ENCODE measurements at regions not wholly inside any gene's neighbourhood (a gene's known extent, or its start where the extent isn't known, plus 50 kb on each side); places are given as distances from the start of the nearest gene placed in this dataset.

DNA sequence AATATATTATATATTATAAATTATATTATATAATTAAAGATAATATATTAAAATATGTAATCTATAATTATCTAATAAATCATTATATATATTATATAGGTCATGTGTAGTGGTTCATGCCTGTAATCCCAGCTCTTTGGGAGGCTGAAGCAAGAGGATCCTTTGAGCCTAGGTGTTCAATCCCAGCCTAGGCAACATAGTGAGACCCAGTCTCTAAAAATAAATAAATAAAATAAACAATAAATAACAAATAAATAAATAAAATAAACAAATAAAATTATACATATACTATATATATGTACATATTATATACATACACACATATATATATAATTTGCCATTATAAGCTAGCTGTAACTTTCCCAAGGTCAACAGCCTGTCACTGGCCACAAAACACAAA, 277.7 kb downstream of the SETD4 start:
- Mint-ChIP-seq H3K4me1 (ENCODE audit: low read depth) (peaks cover 19% of the 10 kb centered on the region), H3K4me3 (ENCODE audit: unreplicated experiment) (no peak overlapping the region), H3K36me3 (ENCODE audit: low read depth) (no peaks in the 10 kb centered on the region), H3K27ac (ENCODE audit: unreplicated experiment) (no peak overlapping the region), H3K27me3 (ENCODE audit: low read depth) (no peaks in the 10 kb centered on the region), H3K9me3 (ENCODE audit: low read depth) (peaks cover 12% of the 10 kb centered on the region)
- DNase-seq (ENCODE audit: low spot score) = no peak
- TF ChIP-seq CTCF (IDR thresholded peaks at IDR 0.05) = no peak

DNA sequence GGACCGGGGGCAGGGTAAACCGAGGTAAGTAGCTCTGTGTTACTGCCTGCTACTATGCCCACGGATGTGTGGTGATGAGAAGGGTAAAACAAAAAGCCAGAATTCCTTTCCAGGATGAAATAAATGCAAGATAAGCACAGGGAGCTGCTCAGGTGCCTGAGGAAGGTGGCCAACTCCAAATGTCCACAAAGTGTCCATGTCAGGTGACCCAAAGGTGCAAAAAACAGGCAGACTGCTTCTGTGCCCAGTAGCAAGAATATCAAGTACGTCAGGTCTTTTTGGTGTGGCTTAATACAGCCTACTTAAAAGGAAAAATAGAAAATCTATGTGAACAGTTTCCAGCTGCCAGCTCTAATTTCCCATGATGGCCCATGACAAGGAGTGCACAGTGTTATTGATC, 279.3 kb downstream of the SETD4 start:
- TF ChIP-seq CTCF (IDR thresholded peaks at IDR 0.05) = no peak
- no peaks in the 10 kb centered on the region for H3K36me3 Mint-ChIP-seq (ENCODE audit: low read depth)
- no peak for DNase-seq (ENCODE audit: low spot score)
- H3K4me1 Mint-ChIP-seq (ENCODE audit: low read depth) = peaks cover 19% of the 10 kb centered on the region
- H3K4me3 Mint-ChIP-seq (ENCODE audit: unreplicated experiment) = no peak overlapping the region
- peaks cover 8% of the 10 kb centered on the region for H3K9me3 Mint-ChIP-seq (ENCODE audit: low read depth)
- no peaks in the 10 kb centered on the region for H3K27me3 Mint-ChIP-seq (ENCODE audit: low read depth)
- H3K27ac Mint-ChIP-seq (ENCODE audit: unreplicated experiment) = peak overlapping the region; percentile 92

DNA sequence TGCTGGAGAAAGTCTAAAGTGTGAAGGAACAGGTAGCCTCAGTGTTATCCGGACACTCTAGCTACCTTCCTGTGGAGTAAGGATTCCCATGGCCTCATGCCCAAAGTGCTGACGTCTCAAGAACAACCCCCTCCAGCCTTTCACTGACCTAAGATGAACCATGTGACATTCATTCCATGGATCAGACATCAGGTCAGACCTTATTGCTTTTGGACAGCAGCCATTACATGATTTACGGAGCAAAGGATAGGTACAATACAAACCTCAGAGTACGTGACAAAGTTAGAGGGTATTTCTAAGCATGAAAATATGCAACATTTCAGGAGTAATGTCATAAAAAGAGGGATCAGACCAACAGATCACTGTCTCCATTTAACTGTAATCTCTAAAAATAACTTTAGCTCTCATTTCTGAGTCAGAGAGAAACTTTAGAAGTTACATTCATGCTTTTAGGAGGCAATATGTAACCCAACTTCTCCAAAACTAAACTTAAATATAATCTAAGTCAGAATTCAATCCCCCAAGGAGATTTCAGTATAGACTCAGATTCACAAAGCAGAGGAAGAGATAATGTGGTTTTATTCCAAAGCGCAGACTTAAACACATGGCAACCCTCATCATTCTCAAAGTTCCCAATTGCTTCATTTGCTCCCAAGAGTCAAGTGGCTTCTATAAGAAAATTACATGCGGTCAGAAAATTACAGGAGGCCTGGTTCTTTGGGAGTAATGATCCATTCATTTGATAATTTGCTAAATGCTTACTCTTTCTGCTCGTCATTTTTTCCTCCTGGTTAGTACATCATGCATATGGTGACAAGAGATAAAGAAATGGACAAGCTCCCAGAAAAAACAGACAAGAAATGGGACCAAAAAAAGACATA, 280.4 kb downstream of the SETD4 start:
- H3K9me3 Mint-ChIP-seq (ENCODE audit: low read depth) = peaks cover 8% of the 10 kb centered on the region
- peaks cover 19% of the 10 kb centered on the region for H3K4me1 Mint-ChIP-seq (ENCODE audit: low read depth)
- TF ChIP-seq CTCF (IDR thresholded peaks at IDR 0.05) = no peak
- no peaks in the 10 kb centered on the region for H3K27me3 Mint-ChIP-seq (ENCODE audit: low read depth)
- no peak for DNase-seq (ENCODE audit: low spot score)
- no peaks in the 10 kb centered on the region for H3K36me3 Mint-ChIP-seq (ENCODE audit: low read depth)
- peak overlapping the region; percentile 92 for H3K27ac Mint-ChIP-seq (ENCODE audit: unreplicated experiment)
- no peak overlapping the region for H3K4me3 Mint-ChIP-seq (ENCODE audit: unreplicated experiment)

GRCh38 chr21:35779167-35779566, 281.2 kb downstream of the SETD4 start:
- H3K27ac Mint-ChIP-seq (ENCODE audit: unreplicated experiment) = peak overlapping the region; percentile 92

GRCh38 chr21:35777081-35777480, 283.2 kb downstream of the SETD4 start:
- Mint-ChIP-seq H3K36me3 (ENCODE audit: low read depth) (no peaks in the 10 kb centered on the region), H3K27me3 (ENCODE audit: low read depth) (no peaks in the 10 kb centered on the region), H3K9me3 (ENCODE audit: low read depth) (peaks cover 8% of the 10 kb centered on the region), H3K4me1 (ENCODE audit: low read depth) (peaks cover 31% of the 10 kb centered on the region), H3K4me3 (ENCODE audit: unreplicated experiment) (no peak overlapping the region), H3K27ac (ENCODE audit: unreplicated experiment) (no peak overlapping the region)
- DNase-seq (ENCODE audit: low spot score) = no peak
- no peak for TF ChIP-seq CTCF (IDR thresholded peaks at IDR 0.05)

More at GRCh38 chr21:35779167-35779566, 281.2 kb downstream of the SETD4 start:
- H3K27me3 Mint-ChIP-seq (ENCODE audit: low read depth) = no peaks in the 10 kb centered on the region
- no peak overlapping the region for H3K4me3 Mint-ChIP-seq (ENCODE audit: unreplicated experiment)
- H3K9me3 Mint-ChIP-seq (ENCODE audit: low read depth) = peaks cover 8% of the 10 kb centered on the region
- H3K4me1 Mint-ChIP-seq (ENCODE audit: low read depth) = peaks cover 19% of the 10 kb centered on the region
- DNase-seq (ENCODE audit: low spot score) = no peak
- no peaks in the 10 kb centered on the region for H3K36me3 Mint-ChIP-seq (ENCODE audit: low read depth)
- TF ChIP-seq CTCF (IDR thresholded peaks at IDR 0.05) = no peak
